Fibroblast of lung (primary cell): ENCODE measurements at regions not wholly inside any gene's neighbourhood (a gene's known extent, or its start where the extent isn't known, plus 50 kb on each side); places are given as distances from the start of the nearest gene placed in this dataset.

Experiments used
- EZH2 ChIP-seq: IDR thresholded peaks from 2 replicates; pipeline ENCODE4 v1.5.1; 2012; ENCODE audit warnings: low read length, control low read depth, mild to moderate bottlenecking; ENCODE audit errors: missing control alignments
- TF ChIP-seq, protein P1 (sequence below), 2 donors: IDR thresholded peaks in 1 of 2; conservative IDR thresholded peaks in 1 of 2; 1 replicate in 1 of 2; 2 replicates in 1 of 2; pipeline ENCODE4 v1.5.1; 2011 to 2012; ENCODE audit warnings: low read length in 2 of 2, control low read depth in 1 of 2, inconsistent platforms in 1 of 2, low read depth in 1 of 2, mild to moderate bottlenecking in 1 of 2

DNA sequence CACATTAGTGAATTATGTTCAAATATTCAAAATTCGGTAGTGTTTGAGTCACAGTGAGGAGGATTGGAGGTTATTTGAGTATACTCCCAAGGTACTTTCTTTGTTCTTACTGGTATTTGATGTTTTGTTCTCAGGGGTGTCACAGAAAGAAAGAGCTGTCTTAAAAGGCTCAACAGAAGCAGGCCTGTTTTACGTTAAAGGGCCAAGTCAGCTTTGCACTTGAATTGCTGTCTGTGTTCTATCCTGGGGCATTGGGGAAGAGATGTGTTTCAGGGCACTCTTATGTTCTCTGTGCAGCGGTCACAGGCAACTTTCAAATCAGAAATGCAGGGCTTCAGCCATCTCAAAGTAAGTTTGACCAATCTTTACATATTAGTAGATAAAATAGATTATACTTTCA is 1113.1 kb upstream of the LCORL start:
- no peak for TF ChIP-seq EZH2
- TF ChIP-seq, protein P1, sequence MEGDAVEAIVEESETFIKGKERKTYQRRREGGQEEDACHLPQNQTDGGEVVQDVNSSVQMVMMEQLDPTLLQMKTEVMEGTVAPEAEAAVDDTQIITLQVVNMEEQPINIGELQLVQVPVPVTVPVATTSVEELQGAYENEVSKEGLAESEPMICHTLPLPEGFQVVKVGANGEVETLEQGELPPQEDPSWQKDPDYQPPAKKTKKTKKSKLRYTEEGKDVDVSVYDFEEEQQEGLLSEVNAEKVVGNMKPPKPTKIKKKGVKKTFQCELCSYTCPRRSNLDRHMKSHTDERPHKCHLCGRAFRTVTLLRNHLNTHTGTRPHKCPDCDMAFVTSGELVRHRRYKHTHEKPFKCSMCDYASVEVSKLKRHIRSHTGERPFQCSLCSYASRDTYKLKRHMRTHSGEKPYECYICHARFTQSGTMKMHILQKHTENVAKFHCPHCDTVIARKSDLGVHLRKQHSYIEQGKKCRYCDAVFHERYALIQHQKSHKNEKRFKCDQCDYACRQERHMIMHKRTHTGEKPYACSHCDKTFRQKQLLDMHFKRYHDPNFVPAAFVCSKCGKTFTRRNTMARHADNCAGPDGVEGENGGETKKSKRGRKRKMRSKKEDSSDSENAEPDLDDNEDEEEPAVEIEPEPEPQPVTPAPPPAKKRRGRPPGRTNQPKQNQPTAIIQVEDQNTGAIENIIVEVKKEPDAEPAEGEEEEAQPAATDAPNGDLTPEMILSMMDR (conservative IDR thresholded peaks at IDR 0.05 in 1 of 2, IDR thresholded peaks at IDR 0.05 in 1 of 2; ENCODE audit: low read depth in 1 of 2, low read length in 2 of 2) = no peak
